ENCODE measurements at regions not wholly inside any gene's neighbourhood (a gene's known extent, or its start where the extent isn't known, plus 50 kb on each side); places are given as distances from the start of the nearest gene placed in this dataset.

- Histone ChIP-seq H3K4me3 (ENCODE audit: low read depth, low read length) (no peak overlapping the region), H3K27me3 (ENCODE audit: control insufficient read depth, insufficient read depth, low read length) (no peaks in the 10 kb centered on the region), H3K36me3 (ENCODE audit: control insufficient read depth, insufficient read depth, low read length) (no peaks in the 10 kb centered on the region)
- ChIA-PET POLR2A (no interaction called here), CTCF (no interaction called here)
- no peak for TF ChIP-seq CTCF (IDR thresholded peaks at IDR 0.05; ENCODE audit: insufficient read depth, low read depth, low read length)
- no peak for DNase-seq (ENCODE audit: low read depth)
Measured at GRCh38 chr9:118262191-118262590, 558.0 kb downstream of the TLR4 start.

- DNase-seq (ENCODE audit: low read depth), result no peak
Measured at GRCh38 chr9:118263949-118264348, 559.7 kb downstream of the TLR4 start.

GRCh38 chr9:118268046-118268445 lies 563.8 kb downstream of the TLR4 start:
- POLR2A ChIA-PET, result no interaction called here
- TF ChIP-seq CTCF (IDR thresholded peaks at IDR 0.05; ENCODE audit: insufficient read depth, low read depth, low read length), result no peak
- CTCF ChIA-PET, result no interaction called here
- DNase-seq (ENCODE audit: low read depth), result no peak
- Histone ChIP-seq H3K4me3 (ENCODE audit: low read depth, low read length) (no peak overlapping the region), H3K27me3 (ENCODE audit: control insufficient read depth, insufficient read depth, low read length) (no peaks in the 10 kb centered on the region), H3K36me3 (ENCODE audit: control insufficient read depth, insufficient read depth, low read length) (no peaks in the 10 kb centered on the region)

More at GRCh38 chr9:118263949-118264348, 559.7 kb downstream of the TLR4 start:
- H3K4me3 ChIP-seq (ENCODE audit: low read depth, low read length), result no peak overlapping the region
- ChIA-PET POLR2A (no interaction called here), CTCF (no interaction called here)
- H3K36me3 ChIP-seq (ENCODE audit: control insufficient read depth, insufficient read depth, low read length), result no peaks in the 10 kb centered on the region
- H3K27me3 ChIP-seq (ENCODE audit: control insufficient read depth, insufficient read depth, low read length), result no peaks in the 10 kb centered on the region
- TF ChIP-seq CTCF (IDR thresholded peaks at IDR 0.05; ENCODE audit: insufficient read depth, low read depth, low read length), result no peak

GRCh38 chr9:118269623-118270022 lies 565.4 kb downstream of the TLR4 start:
- ChIA-PET CTCF (no interaction called here), POLR2A (no interaction called here)
- Histone ChIP-seq H3K36me3 (ENCODE audit: control insufficient read depth, insufficient read depth, low read length) (no peaks in the 10 kb centered on the region), H3K27me3 (ENCODE audit: control insufficient read depth, insufficient read depth, low read length) (no peaks in the 10 kb centered on the region), H3K4me3 (ENCODE audit: low read depth, low read length) (no peak overlapping the region)
- no peak for DNase-seq (ENCODE audit: low read depth)
- TF ChIP-seq CTCF (IDR thresholded peaks at IDR 0.05; ENCODE audit: insufficient read depth, low read depth, low read length), result no peak

GRCh38 chr9:118271331-118271730 lies 567.1 kb downstream of the TLR4 start:
- H3K27me3 ChIP-seq (ENCODE audit: control insufficient read depth, insufficient read depth, low read length), result no peaks in the 10 kb centered on the region
- H3K4me3 ChIP-seq (ENCODE audit: low read depth, low read length), result no peak overlapping the region
- ChIA-PET CTCF (no interaction called here), POLR2A (no interaction called here)
- DNase-seq (ENCODE audit: low read depth), result no peak
- no peak for TF ChIP-seq CTCF (IDR thresholded peaks at IDR 0.05; ENCODE audit: insufficient read depth, low read depth, low read length)
- H3K36me3 ChIP-seq (ENCODE audit: control insufficient read depth, insufficient read depth, low read length), result no peaks in the 10 kb centered on the region

Measured in BJ (cell line).